OCI-LY7 (cell line): ENCODE measurements at regions not wholly inside any gene's neighbourhood (a gene's known extent, or its start where the extent isn't known, plus 50 kb on each side); places are given as distances from the start of the nearest gene placed in this dataset.
"Not testable (repeated sequence)": the region's sequence is repeated elsewhere in the genome, so short reads cannot be mapped to it uniquely, and the experiment has no call there.

Experiments
- BruUV-seq: library from RNA; stranded (reverse); fragments of 400-500 nt; replicated peaks from 2 replicates; lab custom pipeline; 2021; lab: Mats Ljungman, UMichigan
- CTCF ChIA-PET: fragments of 300-600 bp; sonication (Branson Sonifier 250); formaldehyde crosslinking; loops from one replicate; lab custom pipeline; 2022; ENCODE audit warnings: antibody characterized with exemption; ENCODE audit not compliant: unreplicated experiment; lab: Charles Lee
- POLR2A ChIA-PET: fragments of 300-600 bp; sonication (Branson Sonifier 250); formaldehyde crosslinking; loops from one replicate; lab custom pipeline; 2022; ENCODE audit warnings: antibody characterized with exemption; lab: Charles Lee
- DNase-seq: peaks from one replicate; pipeline ENCODE4 v3.0.0-alpha.2; 2015; ENCODE audit warnings: low spot score
- H2AFZ ChIP-seq: fragments of 200-600 bp; sonication (generic), shearing (Covaris generic); 2 replicates; pipeline ENCODE4 v1.6.1; 2014; ENCODE audit warnings: mild to moderate bottlenecking, antibody characterized with exemption, low read length, moderate library complexity
- H3K27ac ChIP-seq: fragments of 200-600 bp; sonication (generic); 2 replicates; pipeline ENCODE4 v1.5.1; 2014; ENCODE audit warnings: mixed run types, low read depth, mild to moderate bottlenecking, moderate library complexity, low read length, inconsistent platforms; ENCODE audit not compliant: poor library complexity, severe bottlenecking
- H3K36me3 ChIP-seq: fragments of 200-600 bp; sonication (generic); 2 replicates; pipeline ENCODE4 v1.6.1; 2014; ENCODE audit warnings: mild to moderate bottlenecking, antibody characterized with exemption, low read length, moderate library complexity, mixed read lengths; ENCODE audit not compliant: insufficient read depth
- H3K4me1 ChIP-seq: fragments of 200-600 bp; sonication (generic); 2 replicates; pipeline ENCODE4 v1.5.1; 2014; ENCODE audit warnings: mild to moderate bottlenecking, low read length; ENCODE audit not compliant: insufficient read depth, poor library complexity, severe bottlenecking
- H3K4me2 ChIP-seq: fragments of 200-600 bp; sonication (generic); 2 replicates; pipeline ENCODE4 v1.6.1; 2014; ENCODE audit warnings: mild to moderate bottlenecking, low read length
- H3K4me3 ChIP-seq: fragments of 200-600 bp; sonication (generic); 2 replicates; pipeline ENCODE4 v1.5.1; 2014; ENCODE audit warnings: mild to moderate bottlenecking, low read depth, low read length; ENCODE audit not compliant: poor library complexity, severe bottlenecking
- H3K79me2 ChIP-seq: fragments of 200-600 bp; sonication (generic); 2 replicates; pipeline ENCODE4 v1.6.1; 2016; ENCODE audit warnings: low read depth, mild to moderate bottlenecking, low read length, moderate library complexity, mixed read lengths; ENCODE audit not compliant: insufficient read depth
- H3K9me2 ChIP-seq: fragments of 200-600 bp; sonication (generic); 2 replicates; pipeline ENCODE4 v1.6.1; 2016; ENCODE audit warnings: mild to moderate bottlenecking, low read length, mixed read lengths; ENCODE audit not compliant: insufficient read depth
- H3K9me3 ChIP-seq: fragments of 200-600 bp; sonication (generic); 2 replicates; pipeline ENCODE4 v1.6.1; 2014; ENCODE audit warnings: mild to moderate bottlenecking, mixed run types, low read length, mixed read lengths
- H4K20me1 ChIP-seq: fragments of 200-600 bp; sonication (generic); 2 replicates; pipeline ENCODE4 v1.6.1; 2014; ENCODE audit warnings: mild to moderate bottlenecking, antibody characterized with exemption, low read length, moderate library complexity, mixed read lengths; ENCODE audit not compliant: insufficient read depth
- EZH2phosphoT487 ChIP-seq: fragments of 200-600 bp; sonication (generic); IDR thresholded peaks from 2 replicates; pipeline ENCODE4 v1.6.1; 2018; ENCODE audit warnings: low read depth, borderline replicate concordance, mild to moderate bottlenecking, mixed run types, antibody characterized with exemption, low read length, moderate library complexity, mixed read lengths
- intact Hi-C: fragments of 100-400 bp; cut with micrococcal nuclease; formaldehyde crosslinking; loops from one replicate; pipeline ENCODE4 v1.10.0; 2022; ENCODE audit not compliant: unreplicated experiment
- TF ChIP-seq, protein P1 (sequence below): fragments of 200-600 bp; sonication (generic); conservative IDR thresholded peaks from 2 replicates; pipeline ENCODE4 v1.5.1; 2014; ENCODE audit warnings: mild to moderate bottlenecking, antibody characterized with exemption, low read length, moderate library complexity, mixed read lengths

- H3K9me2 ChIP-seq, CTCF ChIA-PET, H3K79me2 ChIP-seq, H3K4me1 ChIP-seq, H4K20me1 ChIP-seq, H3K36me3 ChIP-seq, H3K27ac ChIP-seq, H3K4me3 ChIP-seq, intact Hi-C loops, H3K9me3 ChIP-seq, DNase-seq, H3K4me2 ChIP-seq, BruUV-seq, H2AFZ ChIP-seq: not testable (repeated sequence)
- POLR2A ChIA-PET = interaction anchor here (1.1 kb wide), 1 partner anchor 12 kb away, joined by 3 read pairs; no protein-coding TSS in a partner anchor
Observed at GRCh38 chr4:148533851-148534250, 91.6 kb upstream of the NR3C2 start.

GRCh38 chr4:148530114-148530513 is 87.9 kb upstream of the NR3C2 start:
- no peak for DNase-seq
- ChIA-PET POLR2A (no interaction called here), CTCF (no interaction called here)
- H3K9me3 ChIP-seq = no peaks in the 10 kb centered on the region
- H3K4me1 ChIP-seq = no peaks in the 10 kb centered on the region
- H3K4me3 ChIP-seq = no peak overlapping the region
- no peak overlapping the region for H3K4me2 ChIP-seq
- no TSS peak for BruUV-seq
- H3K9me2 ChIP-seq = no peaks in the 10 kb centered on the region
- H3K27ac ChIP-seq = no peak overlapping the region
- no peaks in the 10 kb centered on the region for H3K79me2 ChIP-seq
- H2AFZ ChIP-seq = no peak overlapping the region
- no peaks in the 10 kb centered on the region for H4K20me1 ChIP-seq
- intact Hi-C loops = no loop called here
- no peak for TF ChIP-seq EZH2phosphoT487
- TF ChIP-seq, protein P1, sequence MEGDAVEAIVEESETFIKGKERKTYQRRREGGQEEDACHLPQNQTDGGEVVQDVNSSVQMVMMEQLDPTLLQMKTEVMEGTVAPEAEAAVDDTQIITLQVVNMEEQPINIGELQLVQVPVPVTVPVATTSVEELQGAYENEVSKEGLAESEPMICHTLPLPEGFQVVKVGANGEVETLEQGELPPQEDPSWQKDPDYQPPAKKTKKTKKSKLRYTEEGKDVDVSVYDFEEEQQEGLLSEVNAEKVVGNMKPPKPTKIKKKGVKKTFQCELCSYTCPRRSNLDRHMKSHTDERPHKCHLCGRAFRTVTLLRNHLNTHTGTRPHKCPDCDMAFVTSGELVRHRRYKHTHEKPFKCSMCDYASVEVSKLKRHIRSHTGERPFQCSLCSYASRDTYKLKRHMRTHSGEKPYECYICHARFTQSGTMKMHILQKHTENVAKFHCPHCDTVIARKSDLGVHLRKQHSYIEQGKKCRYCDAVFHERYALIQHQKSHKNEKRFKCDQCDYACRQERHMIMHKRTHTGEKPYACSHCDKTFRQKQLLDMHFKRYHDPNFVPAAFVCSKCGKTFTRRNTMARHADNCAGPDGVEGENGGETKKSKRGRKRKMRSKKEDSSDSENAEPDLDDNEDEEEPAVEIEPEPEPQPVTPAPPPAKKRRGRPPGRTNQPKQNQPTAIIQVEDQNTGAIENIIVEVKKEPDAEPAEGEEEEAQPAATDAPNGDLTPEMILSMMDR = no peak
- H3K36me3 ChIP-seq = no peaks in the 10 kb centered on the region

DNA sequence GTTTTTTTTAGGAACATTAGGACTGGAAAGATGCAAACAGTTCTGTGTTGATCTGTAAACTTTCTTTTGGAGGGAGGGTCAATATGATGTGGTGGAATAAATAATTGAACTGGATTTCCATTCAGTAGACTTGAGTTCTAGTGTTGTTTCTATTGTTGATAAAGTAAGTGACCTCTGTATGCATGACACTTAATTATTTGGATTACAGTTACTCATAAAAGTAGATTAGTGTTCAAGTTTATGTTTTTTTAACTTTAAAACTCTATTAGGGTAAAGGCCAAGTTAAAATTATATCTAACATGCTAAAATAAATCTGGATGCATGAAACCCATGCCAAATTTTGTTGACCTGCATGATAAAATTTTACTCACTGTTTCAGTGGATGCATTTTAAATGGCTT is 85.4 kb upstream of the NR3C2 start:
- H3K4me3 ChIP-seq = no peak overlapping the region
- TF ChIP-seq, protein P1 = no peak
- no peaks in the 10 kb centered on the region for H3K9me2 ChIP-seq
- POLR2A ChIA-PET = no interaction called here
- intact Hi-C loops = no loop called here
- H3K36me3 ChIP-seq = no peaks in the 10 kb centered on the region
- H3K27ac ChIP-seq = no peak overlapping the region
- BruUV-seq = no TSS peak
- no peak overlapping the region for H3K4me2 ChIP-seq
- H4K20me1 ChIP-seq = no peaks in the 10 kb centered on the region
- CTCF ChIA-PET = no interaction called here
- H3K4me1 ChIP-seq = no peaks in the 10 kb centered on the region
- no peaks in the 10 kb centered on the region for H3K9me3 ChIP-seq
- no peaks in the 10 kb centered on the region for H3K79me2 ChIP-seq
- no peak overlapping the region for H2AFZ ChIP-seq
- no peak for DNase-seq
